Activated T-cell treated with anti-CD3 and anti-CD28 coated beads for 48 hours (primary cell): ENCODE measurements at regions not wholly inside any gene's neighbourhood (a gene's known extent, or its start where the extent isn't known, plus 50 kb on each side); places are given as distances from the start of the nearest gene placed in this dataset.
"Not testable (repeated sequence)": the region's sequence is repeated elsewhere in the genome, so short reads cannot be mapped to it uniquely, and the experiment has no call there.

ENCODE experiments used
- DNase-seq: peaks from one replicate; pipeline ENCODE4 v3.0.0-alpha.2; 2020; ENCODE audit warnings: low read depth

DNA sequence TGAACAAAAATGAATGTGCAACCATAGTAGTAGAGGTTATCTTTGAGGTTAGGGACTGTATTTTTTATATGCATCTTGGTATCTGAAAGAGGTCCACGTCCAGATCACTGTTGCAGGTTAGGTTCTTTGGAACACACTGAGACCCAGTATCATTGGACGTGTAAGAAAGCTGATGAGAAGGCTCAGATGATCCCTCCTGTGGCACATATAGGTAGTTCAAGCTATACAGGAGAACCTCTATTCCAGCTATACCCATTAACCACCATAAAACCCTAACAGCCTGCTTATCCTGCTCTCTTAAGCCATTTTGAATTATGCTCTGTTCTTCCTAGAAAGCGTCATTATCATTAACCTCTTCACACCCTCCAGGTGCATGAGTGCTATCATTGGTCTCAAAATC is 930.7 kb upstream of the HS3ST1 start:
- no peak for DNase-seq

DNA sequence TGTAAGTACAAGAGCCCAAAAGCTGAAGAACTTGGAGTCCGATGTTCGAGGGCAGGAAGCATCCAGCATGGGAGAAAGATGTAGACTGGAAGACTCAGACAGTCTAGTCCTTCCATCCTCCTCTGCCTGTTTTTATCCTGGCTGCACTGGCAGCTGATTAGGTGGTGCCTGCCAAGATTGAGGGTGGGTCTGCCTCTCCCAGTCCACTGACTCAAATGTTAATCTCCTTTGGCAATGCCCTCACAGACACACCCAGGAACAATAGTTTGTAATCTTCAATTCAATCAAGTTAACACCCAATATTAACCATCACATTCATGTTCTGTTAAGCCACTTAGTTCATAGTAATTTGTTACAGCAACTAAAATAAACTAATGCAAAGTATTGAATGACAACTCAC is 904.4 kb upstream of the HS3ST1 start:
- DNase-seq, result not testable (repeated sequence)

DNA sequence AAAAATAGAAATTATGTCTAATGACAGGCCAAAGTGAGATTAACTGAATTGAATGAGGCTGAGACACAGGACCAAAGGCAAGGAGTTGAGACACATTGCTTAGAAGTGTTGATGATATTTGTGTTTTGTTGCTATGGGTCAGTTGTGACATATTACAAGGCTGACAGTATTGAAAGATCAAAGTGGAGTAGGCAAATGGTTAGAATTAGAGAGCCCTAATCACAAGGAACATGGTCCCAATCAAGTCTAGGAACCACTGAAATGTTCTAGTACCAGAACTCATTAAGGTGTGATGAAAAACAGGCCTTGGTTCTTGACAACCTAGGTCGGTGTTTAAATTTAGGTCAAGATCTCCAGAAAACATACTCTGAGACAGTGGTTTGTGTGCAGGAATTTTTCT is 896.3 kb upstream of the HS3ST1 start:
- DNase-seq, result no peak

DNA sequence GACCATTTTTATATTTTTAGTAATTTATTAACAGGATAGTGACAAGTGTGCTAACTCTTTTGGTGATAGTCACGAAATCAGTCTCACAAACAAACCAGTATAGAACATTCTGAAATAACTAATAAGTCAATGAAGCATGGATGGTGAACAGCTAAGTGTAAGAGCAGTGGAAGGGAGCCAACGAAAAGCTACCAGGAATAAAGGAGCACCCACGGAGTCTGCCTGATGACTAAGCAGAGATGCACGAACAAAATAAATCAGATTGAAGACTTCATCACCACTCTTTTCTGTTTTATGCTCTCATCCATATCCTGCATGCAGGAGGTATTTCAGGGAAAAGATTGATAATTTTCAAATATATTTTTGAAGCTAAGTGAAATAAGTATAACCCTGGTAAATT is 891.1 kb upstream of the HS3ST1 start:
- no peak for DNase-seq

DNA sequence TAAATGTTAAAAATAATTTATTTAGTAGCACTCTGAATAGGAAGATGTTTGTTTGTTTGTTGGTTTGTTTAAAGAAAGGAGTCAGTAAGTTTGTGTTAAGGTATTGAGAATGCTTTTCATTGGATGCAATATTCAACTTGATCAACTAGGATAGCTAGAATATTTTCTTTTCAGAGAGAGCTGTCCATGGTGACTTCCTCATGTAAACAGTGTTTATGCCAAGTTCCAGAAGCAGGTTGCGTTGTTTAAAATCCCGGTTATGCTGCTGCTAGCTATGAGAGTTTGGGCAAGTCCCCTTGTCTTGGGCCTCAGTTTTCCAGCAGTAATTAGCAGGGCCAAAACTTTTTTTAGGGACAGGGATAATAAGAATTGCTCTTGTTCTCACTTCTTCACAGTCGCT is 876.2 kb upstream of the HS3ST1 start:
- DNase-seq, result no peak

- no peak for DNase-seq
These were observed 867.7 kb upstream of the HS3ST1 start for GRCh38 chr4:12296366-12296765.

DNA sequence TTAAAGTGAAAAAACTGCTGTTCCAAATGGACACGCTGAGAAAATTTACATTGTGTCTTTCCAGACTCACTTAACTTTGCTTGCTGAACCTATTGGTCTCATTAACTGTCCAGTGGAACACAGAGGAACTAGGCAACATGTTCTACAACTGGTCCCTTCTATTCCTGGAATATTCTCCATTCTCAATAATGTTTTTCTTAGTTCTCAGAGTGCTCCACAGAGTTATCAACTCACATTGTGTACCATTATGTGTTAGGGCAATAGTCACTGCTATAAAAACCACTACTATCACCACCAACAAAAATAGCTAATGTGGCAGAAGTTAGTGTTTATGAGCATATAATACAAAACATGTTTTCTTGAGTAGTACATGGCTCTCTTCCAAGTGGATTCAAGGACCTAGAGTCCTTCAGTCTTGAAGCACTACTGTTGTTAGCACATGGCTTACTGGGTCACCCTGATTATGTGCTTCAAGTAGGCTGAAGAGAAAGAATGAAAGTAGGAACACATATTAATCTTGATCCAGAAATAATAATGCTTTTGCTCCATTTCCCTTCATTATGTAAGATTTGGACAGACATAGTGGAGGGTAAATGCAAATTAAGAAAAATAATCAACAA is 865.3 kb upstream of the HS3ST1 start:
- no peak for DNase-seq

DNA sequence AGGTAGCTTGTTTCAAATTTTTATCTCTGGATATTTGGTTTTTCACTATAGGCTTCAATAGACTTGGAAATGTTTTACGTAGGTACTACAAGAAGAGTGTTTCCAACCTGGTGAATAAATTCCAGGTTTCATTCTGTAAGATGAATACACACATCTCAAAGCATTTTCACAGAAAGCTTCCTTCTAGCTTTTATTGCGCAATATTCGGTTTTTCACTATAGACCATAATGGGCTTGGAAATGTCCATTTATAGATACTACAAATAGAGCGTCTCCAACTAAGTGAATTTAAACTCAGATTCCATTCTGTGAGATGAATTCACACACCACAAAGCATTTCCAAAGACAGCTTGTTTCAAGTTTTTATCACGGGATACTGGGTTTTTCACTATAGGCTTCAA is 857.7 kb upstream of the HS3ST1 start:
- DNase-seq, result no peak

DNA sequence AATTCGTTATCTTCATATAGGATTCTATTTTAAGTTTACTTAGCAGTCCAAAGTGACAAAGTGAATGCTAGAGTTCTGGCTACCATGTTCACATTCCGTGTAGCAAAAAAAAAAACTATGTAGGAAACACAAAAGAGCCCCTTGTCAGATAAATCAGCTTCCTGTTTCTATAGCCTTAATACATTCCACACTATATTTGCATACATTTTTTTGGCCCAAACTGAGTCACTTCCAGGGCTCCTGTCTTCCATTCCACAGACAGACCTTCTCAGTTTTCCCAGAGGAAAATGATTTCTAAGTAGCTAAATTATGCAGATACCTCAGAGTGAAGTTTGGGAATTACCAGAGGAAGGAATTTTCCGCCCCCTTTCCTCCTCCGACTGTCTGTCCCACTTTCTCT is 841.9 kb upstream of the HS3ST1 start:
- DNase-seq, result no peak

DNA sequence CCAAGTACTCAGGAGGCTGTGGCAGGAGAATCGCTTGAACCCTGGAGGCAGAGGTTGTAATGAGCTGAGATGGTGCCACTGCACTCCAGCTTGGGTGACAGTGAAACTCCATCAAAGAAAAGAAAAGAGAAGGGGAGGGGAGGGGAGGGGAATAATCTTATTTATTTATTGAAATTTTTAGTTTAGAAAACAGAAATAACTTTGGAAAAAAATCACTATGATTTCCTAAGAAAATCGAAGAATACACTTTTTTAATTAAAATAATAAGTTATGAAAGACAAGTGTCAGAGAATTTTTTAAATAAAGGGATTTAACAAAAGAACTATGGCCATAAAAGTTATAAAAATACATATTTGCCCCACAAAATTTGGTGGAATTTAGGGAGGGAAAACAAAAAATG is 836.9 kb upstream of the HS3ST1 start:
- no peak for DNase-seq

DNA sequence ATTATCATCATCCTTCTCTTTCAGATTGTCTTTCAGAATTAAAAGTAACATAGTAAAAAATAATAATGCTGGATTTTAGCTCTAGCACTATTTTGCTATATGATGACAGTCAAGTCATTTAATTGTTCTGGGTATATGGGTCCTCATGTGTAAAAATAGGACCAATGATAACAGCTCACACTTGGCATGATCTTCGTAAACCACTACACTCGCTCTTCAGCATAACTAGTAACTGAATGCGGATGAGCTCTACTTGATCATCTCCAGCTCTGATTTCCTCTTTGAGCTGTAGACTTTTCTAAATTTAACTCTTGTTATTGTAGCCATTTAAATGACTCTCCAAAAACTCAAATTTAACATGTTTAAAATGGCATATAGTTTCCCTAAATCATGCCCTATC is 831.8 kb upstream of the HS3ST1 start:
- no peak for DNase-seq

DNA sequence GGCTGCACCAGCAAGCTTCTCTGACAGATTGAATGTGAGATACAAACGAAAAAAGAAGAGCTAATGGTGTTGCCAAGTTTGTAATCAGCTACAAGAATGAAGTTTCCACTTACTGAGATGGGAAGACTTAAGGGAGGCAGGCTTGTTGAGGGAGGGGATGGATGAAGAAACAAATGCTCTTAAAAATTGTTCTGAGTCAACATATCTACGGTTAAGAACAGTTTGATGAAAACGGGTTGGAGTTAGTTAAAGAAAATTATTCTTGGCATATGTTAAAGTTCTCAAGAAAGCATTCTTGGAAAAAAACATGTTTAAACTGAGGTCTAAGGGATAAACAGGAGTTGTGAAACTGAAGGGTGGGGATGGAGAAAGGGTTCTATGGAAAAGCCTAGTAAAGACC is 816.3 kb upstream of the HS3ST1 start:
- no peak for DNase-seq

- DNase-seq, result no peak
These were observed 813.7 kb upstream of the HS3ST1 start for GRCh38 chr4:12242354-12242753.

DNA sequence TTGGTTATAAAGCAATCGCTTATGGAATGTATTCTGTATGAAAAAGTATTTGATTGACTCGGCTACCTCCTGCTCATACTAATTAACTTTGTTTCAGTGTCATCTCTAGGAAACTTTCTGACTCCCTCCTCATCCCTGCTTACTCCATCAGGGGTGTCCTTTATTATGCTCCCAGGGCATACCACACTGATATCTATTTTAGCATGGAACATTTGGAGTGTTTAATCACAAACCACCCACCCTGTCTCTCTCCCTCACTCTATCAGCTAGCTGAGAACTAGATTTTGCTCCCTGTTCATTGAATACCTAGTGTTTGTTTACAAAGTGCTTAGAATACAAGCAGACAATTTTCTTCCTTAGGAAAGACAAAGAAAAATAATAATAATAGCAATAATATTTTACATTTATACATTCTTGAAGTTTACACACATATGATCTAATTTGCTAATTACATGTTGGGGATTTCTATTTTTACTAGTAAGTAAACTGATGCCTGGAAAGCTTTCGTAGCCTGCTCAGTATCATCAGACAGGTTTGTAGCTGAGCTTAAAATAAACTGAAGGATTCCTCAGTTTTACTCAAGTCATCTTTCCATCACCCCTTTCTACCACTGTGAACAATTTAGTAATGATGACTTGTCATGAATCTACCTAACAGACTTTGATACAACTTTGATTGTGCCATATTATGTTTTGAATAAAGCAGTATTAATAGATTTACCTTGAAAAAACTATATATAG is 811.4 kb upstream of the HS3ST1 start:
- no peak for DNase-seq

DNA sequence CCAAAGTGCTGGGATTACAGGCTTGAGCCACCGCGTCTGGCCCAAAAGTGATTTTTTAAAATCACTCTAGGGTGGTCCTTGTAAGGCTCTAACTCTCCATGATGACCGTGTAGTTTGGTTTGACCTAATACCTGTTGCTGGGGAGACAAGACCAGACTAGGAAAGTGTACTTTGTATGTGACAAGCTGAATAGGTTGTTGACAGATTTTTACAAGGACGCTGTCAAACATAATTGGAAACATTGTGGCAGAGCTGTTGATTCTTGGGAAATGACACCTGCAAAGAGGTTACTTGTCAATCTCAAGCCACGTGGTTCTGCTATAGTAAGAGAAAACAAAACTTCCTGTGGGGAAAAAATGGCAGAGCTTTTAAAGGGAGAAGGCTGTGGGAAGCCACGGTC is 802.4 kb upstream of the HS3ST1 start:
- no peak for DNase-seq

DNA sequence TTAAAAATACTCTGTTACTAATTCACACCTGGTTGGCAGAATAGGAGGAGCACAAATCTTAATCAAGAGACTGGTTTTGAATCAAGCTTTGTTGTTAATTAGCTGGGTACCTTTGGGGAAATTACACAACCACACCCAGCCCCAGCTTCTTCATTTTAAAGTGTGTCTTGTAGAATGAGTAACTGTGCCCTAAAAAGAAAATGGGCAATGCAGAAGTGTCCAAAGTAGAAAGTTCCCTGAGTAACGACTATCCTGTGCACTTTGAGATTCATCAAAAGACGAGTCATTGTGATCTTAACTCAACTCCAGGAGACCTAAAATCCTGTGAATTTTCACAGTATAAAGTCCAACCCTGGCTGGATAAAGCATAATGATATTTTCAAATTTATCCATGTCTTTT is 792.3 kb upstream of the HS3ST1 start:
- no peak for DNase-seq

DNA sequence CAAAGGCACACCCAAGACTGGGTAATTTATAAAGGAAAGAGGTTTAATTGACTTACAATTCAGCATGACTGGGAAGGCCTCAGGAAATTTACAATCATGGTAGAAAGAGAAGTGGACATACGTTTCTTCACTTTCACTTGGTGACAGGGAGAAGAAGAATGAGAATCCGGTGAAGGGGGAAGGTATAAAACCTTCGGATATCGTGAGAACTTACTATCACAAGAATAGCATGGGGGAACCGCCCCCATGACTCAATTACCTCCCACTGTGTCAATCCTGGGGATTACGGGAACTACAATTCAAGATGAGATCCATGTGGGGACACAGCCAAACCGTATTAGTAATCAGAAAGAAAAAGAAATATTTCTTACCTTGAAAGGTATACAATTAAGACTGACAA is 782.9 kb upstream of the HS3ST1 start:
- no peak for DNase-seq

- DNase-seq, result no peak
These were observed 778.7 kb upstream of the HS3ST1 start for GRCh38 chr4:12207396-12207795.

GRCh38 chr4:12206091-12206490 is 777.4 kb upstream of the HS3ST1 start:
- no peak for DNase-seq

DNA sequence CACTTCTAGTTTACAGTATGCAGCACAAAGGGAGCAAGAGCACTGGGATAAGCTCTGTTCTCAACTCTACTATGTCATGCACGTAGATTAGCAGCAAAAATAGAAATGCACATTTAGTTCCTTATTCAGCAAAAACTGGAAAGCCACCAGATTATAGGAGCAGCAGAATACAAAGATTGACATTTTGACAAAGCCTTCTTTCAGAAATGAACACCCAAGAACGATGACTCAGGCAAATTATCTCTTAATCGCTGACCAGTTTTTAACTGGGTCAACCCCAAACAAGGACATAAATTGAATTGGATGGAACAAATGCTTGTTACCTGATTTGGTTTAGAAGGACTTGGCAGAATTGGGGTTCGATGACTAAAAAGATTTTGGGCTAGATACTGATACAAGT is 775.3 kb upstream of the HS3ST1 start:
- no peak for DNase-seq

DNA sequence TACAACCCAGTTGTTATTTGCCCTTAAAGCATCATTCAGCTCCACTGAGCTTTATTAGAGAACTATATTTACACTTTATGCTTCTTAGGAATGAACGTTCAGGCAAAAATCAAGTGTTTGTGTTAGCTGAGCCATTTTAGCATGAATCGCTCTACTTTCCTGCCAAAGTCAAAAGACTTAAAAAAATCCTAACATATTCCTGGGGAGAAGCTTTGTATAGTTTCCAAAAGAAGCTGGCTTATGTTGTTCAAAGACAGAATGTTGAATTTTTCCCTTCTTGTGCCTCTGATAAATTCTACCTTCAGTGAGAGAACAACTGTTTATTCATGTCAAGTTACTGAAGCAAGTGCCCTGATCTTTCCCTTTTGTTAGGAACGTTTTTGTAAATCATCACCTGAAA is 771.5 kb upstream of the HS3ST1 start:
- no peak for DNase-seq

DNA sequence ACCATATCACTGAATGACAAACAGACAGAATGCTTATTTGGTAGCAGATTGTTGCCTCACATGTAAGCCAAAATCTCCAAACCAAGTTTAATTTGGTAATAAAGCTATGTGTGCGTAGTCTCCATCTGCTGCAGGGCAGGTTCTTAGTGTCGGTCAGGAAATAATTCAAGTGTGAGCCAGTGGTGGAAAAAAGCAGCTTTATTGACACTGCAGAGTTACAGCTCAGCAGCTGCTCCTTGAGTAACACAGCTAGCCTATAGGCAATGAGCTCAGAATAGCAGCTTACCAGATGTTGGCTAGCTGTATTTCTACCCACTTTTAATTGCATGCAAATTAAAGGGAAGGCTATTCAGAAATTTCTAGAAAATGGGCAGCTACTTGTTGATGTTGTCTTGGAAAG is 757.8 kb upstream of the HS3ST1 start:
- DNase-seq, result no peak

- DNase-seq, result no peak
These were observed 750.2 kb upstream of the HS3ST1 start for GRCh38 chr4:12178614-12179610.
